Lung (tissue), 11 donors: ENCODE measurements at regions not wholly inside any gene's neighbourhood (a gene's known extent, or its start where the extent isn't known, plus 50 kb on each side); places are given as distances from the start of the nearest gene placed in this dataset.
"Not testable (repeated sequence)": the region's sequence is repeated elsewhere in the genome, so short reads cannot be mapped to it uniquely, and the experiment has no call there.

ENCODE experiments used
- ATAC-seq: fragments of 200-7000 bp; cut with Tn5 transposase; one replicate; pipeline ENCODE4 v1.9.1; 2020; ENCODE audit warnings: moderate number of reproducible peaks; ENCODE audit not compliant: insufficient read depth, low FRiP score
- DNase-seq, 3 donors: peaks; one replicate each; pipeline ENCODE4 v3.0.0-alpha.2; 2013 to 2017
- H3K27ac ChIP-seq, 2 donors: one replicate each; pipeline ENCODE4 v1.5.1; 2013; ENCODE audit warnings: mild to moderate bottlenecking in 2 of 2, moderate library complexity in 2 of 2, control low read depth in 1 of 2, inconsistent platforms in 1 of 2, low read depth in 1 of 2, low read length in 1 of 2
- H3K27me3 ChIP-seq, 3 donors: one replicate each; pipeline ENCODE4 v1.5.1; 2013; ENCODE audit warnings: low read length in 2 of 3; ENCODE audit not compliant: control insufficient read depth in 3 of 3, insufficient read depth in 3 of 3
- H3K36me3 ChIP-seq, 4 donors: one replicate each; pipeline ENCODE4 v1.5.1; 2013; ENCODE audit warnings: low read length in 4 of 4, mild to moderate bottlenecking in 1 of 4, moderate library complexity in 1 of 4; ENCODE audit not compliant: control insufficient read depth in 4 of 4, insufficient read depth in 4 of 4
- H3K4me1 ChIP-seq, 5 donors: one replicate each; pipeline ENCODE4 v1.5.1; 2013; ENCODE audit warnings: low read length in 5 of 5, mild to moderate bottlenecking in 2 of 5, moderate library complexity in 1 of 5; ENCODE audit not compliant: control insufficient read depth in 5 of 5, insufficient read depth in 5 of 5
- H3K4me3 ChIP-seq: one replicate; pipeline ENCODE4 v1.5.1; 2013; ENCODE audit warnings: mild to moderate bottlenecking, control low read depth, moderate library complexity
- H3K9ac ChIP-seq, 2 donors: one replicate each; pipeline ENCODE4 v1.5.1; 2013; ENCODE audit warnings: low read length in 2 of 2, control low read depth in 1 of 2; ENCODE audit not compliant: insufficient read depth in 1 of 2
- H3K9me3 ChIP-seq, 4 donors: one replicate each; pipeline ENCODE4 v1.5.1; 2013; ENCODE audit warnings: low read length in 3 of 4, mild to moderate bottlenecking in 1 of 4, moderate library complexity in 1 of 4; ENCODE audit not compliant: control insufficient read depth in 4 of 4, insufficient read depth in 3 of 4
- WGBS, 2 donors: extraction: QIAGEN DNeasy Blood & Tissue Kit; methylation state at CpG; one replicate each; pipeline ENCODE4 v1.1.7; 2013; 5-methylcytosine and 5-hydroxymethylcytosine counted together
- TF ChIP-seq, protein P1 (sequence below): IDR thresholded peaks from 2 replicates; pipeline ENCODE4 v1.5.1; 2012; ENCODE audit warnings: mild to moderate bottlenecking; ENCODE audit errors: control extremely low read depth, extremely low read depth
- donor health status: control.
- donor health status: control.
- donor health status: Bipolar disorder and iron deficiency.
- donor health status: healthy.
- donor health status: DM: yes; HTN: yes; CAD: no.

DNA sequence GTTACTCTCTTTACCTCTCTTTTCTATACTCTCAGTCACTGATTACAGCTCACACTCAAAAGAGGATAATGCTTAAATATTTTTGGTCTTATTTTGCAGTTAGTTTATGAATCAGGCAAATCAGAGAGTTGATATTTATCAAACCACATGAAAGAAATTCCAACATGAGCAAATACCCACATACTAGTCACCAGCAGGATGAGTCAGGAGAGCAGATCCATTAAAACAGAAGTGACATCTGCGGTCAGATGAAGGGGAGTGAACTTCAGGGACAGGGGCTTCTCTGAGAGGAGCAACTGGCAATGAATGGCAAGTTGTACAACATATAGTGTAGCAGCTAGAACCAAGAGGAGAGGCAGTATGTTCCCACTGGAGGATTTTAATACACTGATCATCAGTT lies 258.7 kb downstream of the SYT10 start:
- 83 to 90% methylated on average over 1 of the region's 1 CpG for WGBS, 2 donors
- Histone ChIP-seq H3K9ac (no peak overlapping the region), H3K27me3 (no peaks in the 10 kb centered on the region), H3K4me1 (no peaks in the 10 kb centered on the region), H3K36me3 (no peaks in the 10 kb centered on the region), H3K4me3 (no peak overlapping the region), H3K9me3 (peaks cover 0 to 6% (median 3%) of the 10 kb centered on the region in 4 donors), H3K27ac (no peak overlapping the region)
- TF ChIP-seq, protein P1, sequence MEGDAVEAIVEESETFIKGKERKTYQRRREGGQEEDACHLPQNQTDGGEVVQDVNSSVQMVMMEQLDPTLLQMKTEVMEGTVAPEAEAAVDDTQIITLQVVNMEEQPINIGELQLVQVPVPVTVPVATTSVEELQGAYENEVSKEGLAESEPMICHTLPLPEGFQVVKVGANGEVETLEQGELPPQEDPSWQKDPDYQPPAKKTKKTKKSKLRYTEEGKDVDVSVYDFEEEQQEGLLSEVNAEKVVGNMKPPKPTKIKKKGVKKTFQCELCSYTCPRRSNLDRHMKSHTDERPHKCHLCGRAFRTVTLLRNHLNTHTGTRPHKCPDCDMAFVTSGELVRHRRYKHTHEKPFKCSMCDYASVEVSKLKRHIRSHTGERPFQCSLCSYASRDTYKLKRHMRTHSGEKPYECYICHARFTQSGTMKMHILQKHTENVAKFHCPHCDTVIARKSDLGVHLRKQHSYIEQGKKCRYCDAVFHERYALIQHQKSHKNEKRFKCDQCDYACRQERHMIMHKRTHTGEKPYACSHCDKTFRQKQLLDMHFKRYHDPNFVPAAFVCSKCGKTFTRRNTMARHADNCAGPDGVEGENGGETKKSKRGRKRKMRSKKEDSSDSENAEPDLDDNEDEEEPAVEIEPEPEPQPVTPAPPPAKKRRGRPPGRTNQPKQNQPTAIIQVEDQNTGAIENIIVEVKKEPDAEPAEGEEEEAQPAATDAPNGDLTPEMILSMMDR: no peak
- ATAC-seq (no peak), DNase-seq (no peak)

DNA sequence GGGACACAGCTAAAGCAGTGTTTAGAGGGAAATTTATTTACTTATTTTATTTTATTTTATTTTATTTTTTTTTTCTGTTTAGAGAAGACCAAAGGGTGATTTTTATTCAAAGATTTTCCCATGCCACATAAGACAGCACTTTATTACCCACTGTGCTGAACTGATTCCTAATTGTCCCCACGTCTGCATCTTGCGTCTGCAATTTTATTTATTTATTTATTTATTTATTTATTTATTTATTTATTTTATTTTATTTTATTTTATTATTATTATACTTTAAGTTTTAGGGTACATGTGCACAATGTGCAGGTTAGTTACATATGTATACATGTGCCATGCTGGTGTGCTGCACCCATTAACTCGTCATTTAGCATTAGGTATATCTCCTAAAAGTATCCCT lies 269.7 kb upstream of the PKP2 start:
- H3K36me3 ChIP-seq, H3K9me3 ChIP-seq, ATAC-seq, DNase-seq, H3K9ac ChIP-seq, H3K27me3 ChIP-seq, H3K4me3 ChIP-seq, H3K27ac ChIP-seq, H3K4me1 ChIP-seq: not testable (repeated sequence)
- 85 to 87% methylated on average over 3 of the region's 3 CpGs for WGBS, 2 donors

DNA sequence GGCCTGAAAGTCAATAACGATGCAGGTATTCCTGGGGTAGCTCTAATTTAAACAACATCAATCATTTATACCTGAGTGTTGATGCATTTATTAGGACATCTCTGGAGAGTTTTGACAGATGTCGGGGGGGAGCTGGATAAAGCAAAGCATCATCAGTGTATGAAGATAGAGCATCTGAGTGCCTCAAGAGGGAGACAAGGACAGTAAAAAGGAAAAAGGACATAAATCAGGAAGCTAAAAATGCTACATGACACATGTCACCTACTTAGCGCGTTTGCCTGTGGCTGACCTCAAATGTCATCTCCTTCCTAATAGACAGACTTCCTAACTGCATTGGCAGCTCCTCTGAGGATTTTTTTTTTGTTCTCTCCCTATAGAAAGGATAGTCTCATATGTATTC lies 259.5 kb upstream of the PKP2 start:
- TF ChIP-seq, protein P1: no peak
- Histone ChIP-seq H3K9me3 (peaks cover 0 to 6% (median under 1%) of the 10 kb centered on the region in 4 donors), H3K4me1 (no peaks in the 10 kb centered on the region), H3K27me3 (no peaks in the 10 kb centered on the region), H3K9ac (no peak overlapping the region), H3K36me3 (no peaks in the 10 kb centered on the region), H3K27ac (no peak overlapping the region), H3K4me3 (no peak overlapping the region)
- WGBS, 2 donors: 55 to 80% methylated on average over 4 of the region's 4 CpGs
- ATAC-seq (no peak), DNase-seq (no peak)

DNA sequence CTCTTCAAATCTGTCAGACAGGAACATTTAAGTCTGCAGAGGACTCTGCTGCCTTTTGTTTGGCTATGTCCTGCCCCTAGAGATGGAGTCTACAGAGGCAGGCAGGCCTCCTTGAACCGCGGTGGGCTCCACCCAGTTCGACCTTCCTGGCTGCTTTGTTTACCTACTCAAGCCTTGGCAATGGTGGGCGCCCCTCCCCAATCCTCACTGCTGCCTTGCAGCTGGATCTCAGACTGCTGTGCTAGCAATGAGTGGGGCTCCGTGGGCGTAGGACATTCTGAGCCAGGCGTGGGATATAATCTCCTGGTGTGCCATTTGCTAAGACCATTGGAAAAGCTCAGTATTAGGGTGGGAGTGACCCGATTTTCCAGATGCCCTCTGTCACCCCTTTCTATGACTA lies 250.7 kb upstream of the PKP2 start:
- not testable (repeated sequence) for ATAC-seq
- 86 to 92% methylated on average over 8 of the region's 8 CpGs for WGBS, 2 donors

DNA sequence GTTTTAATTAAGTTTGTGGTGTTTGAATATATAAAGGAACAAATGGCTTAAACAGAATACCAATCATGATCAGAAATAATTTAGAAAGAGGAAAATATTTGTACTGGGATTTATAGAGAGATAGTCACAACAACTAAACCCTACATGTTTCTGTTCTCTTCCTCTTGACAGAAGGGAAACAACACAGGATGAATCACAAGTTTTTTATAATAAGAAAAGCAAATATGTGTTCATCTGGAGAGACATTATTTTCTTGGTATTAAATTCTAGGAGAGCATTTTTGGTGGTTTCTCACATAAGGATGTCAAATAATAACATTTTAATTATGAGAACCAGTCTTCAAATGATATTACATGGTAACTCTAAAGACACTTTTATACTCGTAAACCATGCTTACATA lies 232.9 kb upstream of the PKP2 start:
- ATAC-seq (no peak), DNase-seq (no peak)
- WGBS, 2 donors: 86 to 90% methylated on average over 1 of the region's 1 CpG
- TF ChIP-seq, protein P1: no peak
- Histone ChIP-seq H3K27me3 (no peaks in the 10 kb centered on the region), H3K4me3 (no peak overlapping the region), H3K9ac (no peak overlapping the region), H3K27ac (no peak overlapping the region), H3K9me3 (no peaks in the 10 kb centered on the region), H3K36me3 (no peaks in the 10 kb centered on the region), H3K4me1 (no peaks in the 10 kb centered on the region)

More for the DNA sequence above, 250.7 kb upstream of the PKP2 start:
- H3K27ac ChIP-seq, H3K27me3 ChIP-seq, DNase-seq, H3K36me3 ChIP-seq, H3K9me3 ChIP-seq, H3K4me1 ChIP-seq, H3K4me3 ChIP-seq, H3K9ac ChIP-seq: not testable (repeated sequence)
